ENCODE measurements at regions not wholly inside any gene's neighbourhood (a gene's known extent, or its start where the extent isn't known, plus 50 kb on each side); places are given as distances from the start of the nearest gene placed in this dataset.
A peak's percentile ranks its signal among the peaks of the same experiment; 100 is the strongest.

DNA sequence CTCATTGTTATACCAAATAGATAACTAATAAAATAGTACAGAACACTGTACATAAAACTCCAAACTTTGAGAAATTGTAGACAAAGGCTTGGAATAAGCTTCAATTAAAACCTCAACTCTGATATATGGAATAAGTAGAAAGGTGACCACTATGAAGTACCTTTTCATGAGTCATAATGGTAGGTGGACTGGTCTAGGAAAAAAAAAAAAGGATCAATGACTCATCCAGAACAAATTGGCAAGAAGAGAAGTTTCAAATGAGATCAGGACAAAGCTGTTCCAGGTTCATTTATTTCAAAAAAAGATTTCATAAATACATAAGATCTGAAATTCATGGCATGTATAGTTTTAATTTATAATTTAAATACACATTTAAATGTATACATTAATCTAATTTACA is 769.7 kb downstream of the SUCLG1 start:
- Histone ChIP-seq H3K36me3 (ENCODE audit: control insufficient read depth, insufficient read depth, low read length) (no peaks in the 10 kb centered on the region), H3K4me3 (ENCODE audit: low read depth, low read length) (no peak overlapping the region), H3K27ac (ENCODE audit: low read depth, low read length) (no peak overlapping the region), H3K9me3 (ENCODE audit: control insufficient read depth, insufficient read depth, low read length) (peaks cover 2% of the 10 kb centered on the region), H3K4me1 (ENCODE audit: control insufficient read depth, insufficient read depth, low read length) (no peaks in the 10 kb centered on the region), H3K27me3 (ENCODE audit: control insufficient read depth, insufficient read depth, low read length) (no peaks in the 10 kb centered on the region)
- DNase-seq (ENCODE audit: low read depth in 4 of 6, low spot score in 6 of 6): no peak

DNA sequence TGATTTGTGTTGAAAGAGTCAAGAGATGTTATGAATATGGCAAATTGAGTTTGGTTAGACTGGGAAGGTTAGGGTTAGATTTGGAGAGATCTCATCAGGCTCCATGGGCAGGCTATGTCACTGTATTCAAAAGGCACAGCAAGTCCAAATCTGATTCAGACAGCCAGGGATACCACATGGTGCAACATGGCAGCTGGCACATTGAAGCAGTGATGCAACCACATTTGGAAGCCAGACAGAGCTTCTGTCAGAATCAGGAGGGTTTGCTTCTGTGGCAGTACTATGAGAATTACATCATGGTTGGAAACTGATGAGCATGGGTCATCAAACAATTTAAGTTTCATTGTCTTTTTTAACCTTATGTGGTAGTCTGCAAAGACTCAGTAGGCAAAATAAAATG is 772.2 kb downstream of the SUCLG1 start:
- peak in 2 of 6 donors; percentile 11 to 57 for DNase-seq (ENCODE audit: low read depth in 4 of 6, low spot score in 6 of 6)
- no peak overlapping the region for H3K27ac ChIP-seq (ENCODE audit: low read depth, low read length)

DNA sequence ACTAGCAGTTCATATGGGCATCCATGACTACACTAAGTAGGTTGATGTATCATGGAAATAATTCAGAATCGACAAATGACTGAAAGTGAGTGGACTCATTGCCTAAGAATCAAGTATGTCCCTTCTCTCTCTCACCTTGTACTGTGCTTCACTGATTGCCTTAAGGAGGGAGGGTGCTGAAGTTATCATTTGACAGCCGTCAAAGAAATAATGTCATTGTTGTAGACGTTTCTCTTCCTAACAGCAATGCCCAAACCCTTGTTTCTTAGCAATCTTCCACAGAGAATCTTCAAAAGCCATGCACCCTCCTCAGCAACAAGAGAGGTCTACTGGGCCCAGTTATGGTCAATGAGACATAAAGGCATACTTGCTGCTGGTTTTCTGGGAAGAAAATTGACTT is 785.0 kb downstream of the SUCLG1 start:
- Histone ChIP-seq H3K4me3 (ENCODE audit: low read depth, low read length) (no peak overlapping the region), H3K27me3 (ENCODE audit: control insufficient read depth, insufficient read depth, low read length) (no peaks in the 10 kb centered on the region), H3K9me3 (ENCODE audit: control insufficient read depth, insufficient read depth, low read length) (no peaks in the 10 kb centered on the region), H3K27ac (ENCODE audit: low read depth, low read length) (no peak overlapping the region), H3K4me1 (ENCODE audit: control insufficient read depth, insufficient read depth, low read length) (no peaks in the 10 kb centered on the region), H3K36me3 (ENCODE audit: control insufficient read depth, insufficient read depth, low read length) (no peaks in the 10 kb centered on the region)
- DNase-seq (ENCODE audit: low read depth in 4 of 6, low spot score in 6 of 6): no peak
- no CpG with 5 or more reads among the region's 3 CpGs for WGBS (ENCODE audit: insufficient coverage)

More for the DNA sequence above, 772.2 kb downstream of the SUCLG1 start:
- Histone ChIP-seq H3K9me3 (ENCODE audit: control insufficient read depth, insufficient read depth, low read length) (no peaks in the 10 kb centered on the region), H3K4me3 (ENCODE audit: low read depth, low read length) (no peak overlapping the region), H3K36me3 (ENCODE audit: control insufficient read depth, insufficient read depth, low read length) (no peaks in the 10 kb centered on the region), H3K4me1 (ENCODE audit: control insufficient read depth, insufficient read depth, low read length) (no peaks in the 10 kb centered on the region), H3K27me3 (ENCODE audit: control insufficient read depth, insufficient read depth, low read length) (no peaks in the 10 kb centered on the region)

DNA sequence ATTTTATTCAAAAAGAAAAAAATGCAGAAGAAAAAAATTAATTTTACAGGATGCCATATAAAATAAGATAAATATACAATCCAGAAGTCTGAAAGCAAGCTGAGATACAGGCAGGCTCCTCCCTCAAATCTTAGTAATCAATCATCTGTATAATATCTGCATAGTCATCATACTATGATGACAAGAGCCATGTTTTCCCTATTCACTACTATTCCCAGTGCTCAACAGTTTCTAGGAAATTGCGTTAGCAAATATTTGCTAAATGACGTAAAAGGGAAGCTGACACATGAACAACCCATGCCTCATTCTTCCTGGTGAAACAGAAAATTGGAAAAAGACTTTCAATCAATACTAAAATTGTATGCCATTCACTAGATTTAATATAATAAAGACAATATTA is 793.2 kb downstream of the SUCLG1 start:
- no CpG with 5 or more reads among the region's 2 CpGs for WGBS (ENCODE audit: insufficient coverage)

DNA sequence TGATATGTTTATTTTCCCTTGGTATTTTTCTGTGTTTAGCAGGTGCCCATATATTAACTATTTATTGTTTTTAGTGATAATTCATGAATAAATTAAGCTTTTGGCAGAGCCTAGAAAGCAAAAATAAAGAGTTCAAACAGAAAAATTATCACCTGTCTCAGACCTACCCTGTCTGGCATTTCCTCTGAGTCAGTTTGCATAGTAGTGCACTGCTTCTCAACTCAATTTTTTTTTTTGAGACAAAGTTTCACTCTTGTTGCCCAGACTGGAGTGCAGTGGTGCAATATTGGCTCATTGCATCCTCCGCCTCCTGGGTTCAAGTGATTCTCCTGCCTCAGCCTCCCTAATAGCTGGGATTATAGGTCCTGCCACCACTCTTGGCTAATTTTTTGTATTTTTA is 793.9 kb downstream of the SUCLG1 start:
- Histone ChIP-seq H3K27ac (ENCODE audit: low read depth, low read length) (no peak overlapping the region), H3K27me3 (ENCODE audit: control insufficient read depth, insufficient read depth, low read length) (no peaks in the 10 kb centered on the region), H3K4me1 (ENCODE audit: control insufficient read depth, insufficient read depth, low read length) (no peaks in the 10 kb centered on the region), H3K9me3 (ENCODE audit: control insufficient read depth, insufficient read depth, low read length) (no peaks in the 10 kb centered on the region), H3K36me3 (ENCODE audit: control insufficient read depth, insufficient read depth, low read length) (no peaks in the 10 kb centered on the region), H3K4me3 (ENCODE audit: low read depth, low read length) (no peak overlapping the region)
- DNase-seq (ENCODE audit: low read depth in 4 of 6, low spot score in 6 of 6): no peak
- no CpG with 5 or more reads among the region's 1 CpG for WGBS (ENCODE audit: insufficient coverage)

More for the DNA sequence above, 793.2 kb downstream of the SUCLG1 start:
- H3K36me3 ChIP-seq (ENCODE audit: control insufficient read depth, insufficient read depth, low read length): no peaks in the 10 kb centered on the region
- H3K27me3 ChIP-seq (ENCODE audit: control insufficient read depth, insufficient read depth, low read length): no peaks in the 10 kb centered on the region
- no peaks in the 10 kb centered on the region for H3K9me3 ChIP-seq (ENCODE audit: control insufficient read depth, insufficient read depth, low read length)
- no peak overlapping the region for H3K27ac ChIP-seq (ENCODE audit: low read depth, low read length)
- H3K4me3 ChIP-seq (ENCODE audit: low read depth, low read length): no peak overlapping the region
- no peaks in the 10 kb centered on the region for H3K4me1 ChIP-seq (ENCODE audit: control insufficient read depth, insufficient read depth, low read length)
- DNase-seq (ENCODE audit: low read depth in 4 of 6, low spot score in 6 of 6): no peak

DNA sequence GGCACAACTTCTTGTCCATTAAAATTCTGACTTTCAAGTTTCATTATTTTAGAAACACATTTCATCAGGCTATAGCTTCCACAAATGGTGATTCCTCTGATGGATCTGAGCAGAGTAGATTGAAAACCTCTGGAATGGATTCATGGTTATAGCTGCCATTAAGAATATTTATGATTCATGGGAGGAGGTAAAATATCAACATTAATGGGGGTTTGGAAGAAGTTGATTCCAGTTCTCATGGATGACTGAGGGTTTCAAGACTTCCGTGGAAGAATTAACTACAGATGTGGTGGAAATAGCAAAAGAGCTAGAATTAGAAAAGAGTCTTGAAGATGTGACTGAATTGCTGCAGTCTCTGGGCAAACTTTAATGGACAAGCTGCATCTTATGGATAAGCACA is 797.4 kb downstream of the SUCLG1 start:
- DNase-seq (ENCODE audit: low read depth in 4 of 6, low spot score in 6 of 6): no peak
- no peaks in the 10 kb centered on the region for H3K27me3 ChIP-seq (ENCODE audit: control insufficient read depth, insufficient read depth, low read length)
- no peaks in the 10 kb centered on the region for H3K4me1 ChIP-seq (ENCODE audit: control insufficient read depth, insufficient read depth, low read length)
- no peak overlapping the region for H3K27ac ChIP-seq (ENCODE audit: low read depth, low read length)
- H3K36me3 ChIP-seq (ENCODE audit: control insufficient read depth, insufficient read depth, low read length): no peaks in the 10 kb centered on the region
- H3K9me3 ChIP-seq (ENCODE audit: control insufficient read depth, insufficient read depth, low read length): no peaks in the 10 kb centered on the region
- WGBS (ENCODE audit: insufficient coverage): 100% methylated on average over 1 of the region's 1 CpG
- H3K4me3 ChIP-seq (ENCODE audit: low read depth, low read length): no peak overlapping the region

DNA sequence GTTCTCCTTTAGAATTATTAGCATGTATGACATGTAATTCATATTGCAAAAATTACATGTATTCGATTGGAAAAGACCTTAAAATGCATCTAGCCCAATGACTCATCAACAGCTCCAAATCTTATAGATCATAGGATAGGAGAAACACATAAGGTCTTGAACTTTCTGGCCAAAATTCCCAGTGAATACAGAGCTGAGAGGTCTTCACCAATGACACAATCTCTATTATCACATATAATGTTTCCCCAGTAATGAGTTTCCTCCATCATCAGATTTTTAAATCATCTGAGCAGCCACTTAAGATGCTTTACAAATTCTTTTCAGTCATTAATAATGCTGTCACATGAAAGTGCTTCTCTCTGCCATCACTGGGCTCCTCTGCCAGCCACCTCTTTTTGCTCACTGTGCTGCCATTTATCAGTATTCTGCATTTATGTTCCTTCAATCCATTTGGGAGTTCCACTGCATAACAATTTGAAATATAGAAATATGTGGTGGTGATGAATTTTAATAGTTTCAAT is 804.9 kb downstream of the SUCLG1 start:
- Histone ChIP-seq H3K27ac (ENCODE audit: low read depth, low read length) (no peak overlapping the region), H3K4me1 (ENCODE audit: control insufficient read depth, insufficient read depth, low read length) (no peaks in the 10 kb centered on the region), H3K36me3 (ENCODE audit: control insufficient read depth, insufficient read depth, low read length) (no peaks in the 10 kb centered on the region), H3K4me3 (ENCODE audit: low read depth, low read length) (no peak overlapping the region), H3K27me3 (ENCODE audit: control insufficient read depth, insufficient read depth, low read length) (no peaks in the 10 kb centered on the region), H3K9me3 (ENCODE audit: control insufficient read depth, insufficient read depth, low read length) (no peaks in the 10 kb centered on the region)
- no peak for DNase-seq (ENCODE audit: low read depth in 4 of 6, low spot score in 6 of 6)
- WGBS (ENCODE audit: insufficient coverage): no CpG with 5 or more reads among the region's 1 CpG

DNA sequence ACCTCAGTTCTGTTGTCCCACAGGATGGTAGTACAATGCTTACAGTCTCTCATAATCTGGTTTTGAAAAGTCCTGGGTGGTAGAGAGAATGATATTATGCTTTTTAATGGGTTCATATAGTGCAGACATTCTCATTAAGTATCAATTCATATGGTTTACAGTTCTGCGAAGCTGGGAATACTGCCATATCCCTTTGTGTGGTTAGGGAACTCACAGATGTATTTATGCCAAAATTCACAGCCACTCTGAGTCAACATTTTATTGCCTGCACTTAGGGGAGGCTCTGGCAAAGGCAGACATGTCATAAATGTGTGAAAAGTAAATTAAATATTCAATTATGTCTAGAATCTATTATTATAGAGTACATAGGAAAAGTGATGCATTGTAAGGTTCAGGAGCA is 808.2 kb downstream of the SUCLG1 start:
- peak in 3 of 6 donors; percentile 7 to 79 (median 70) for DNase-seq (ENCODE audit: low read depth in 4 of 6, low spot score in 6 of 6)
- no peaks in the 10 kb centered on the region for H3K9me3 ChIP-seq (ENCODE audit: control insufficient read depth, insufficient read depth, low read length)
- H3K27ac ChIP-seq (ENCODE audit: low read depth, low read length): no peak overlapping the region
- no CpG with 5 or more reads among the region's 1 CpG for WGBS (ENCODE audit: insufficient coverage)
- H3K36me3 ChIP-seq (ENCODE audit: control insufficient read depth, insufficient read depth, low read length): no peaks in the 10 kb centered on the region
- H3K4me3 ChIP-seq (ENCODE audit: low read depth, low read length): no peak overlapping the region
- H3K4me1 ChIP-seq (ENCODE audit: control insufficient read depth, insufficient read depth, low read length): no peaks in the 10 kb centered on the region
- H3K27me3 ChIP-seq (ENCODE audit: control insufficient read depth, insufficient read depth, low read length): no peaks in the 10 kb centered on the region

DNA sequence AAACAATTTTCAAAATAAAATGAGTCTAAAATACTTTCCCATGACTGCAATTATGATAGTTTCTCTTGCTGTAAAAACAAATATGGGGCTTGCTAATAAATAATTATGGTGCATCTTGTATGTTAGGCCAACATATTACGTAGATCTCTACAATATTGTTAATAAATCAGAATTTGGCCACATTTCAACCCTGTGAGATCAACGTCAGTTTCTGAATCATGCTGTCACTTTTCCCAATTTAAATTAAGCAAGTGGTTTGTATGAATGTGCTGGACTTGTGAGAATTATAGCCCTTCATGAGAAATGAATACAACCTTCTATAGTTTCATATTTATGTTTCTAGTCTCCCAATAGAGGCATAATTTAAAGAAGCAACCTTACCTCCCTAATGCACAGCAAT is 808.9 kb downstream of the SUCLG1 start:
- no peaks in the 10 kb centered on the region for H3K36me3 ChIP-seq (ENCODE audit: control insufficient read depth, insufficient read depth, low read length)
- no peak overlapping the region for H3K27ac ChIP-seq (ENCODE audit: low read depth, low read length)
- no peak for DNase-seq (ENCODE audit: low read depth in 4 of 6, low spot score in 6 of 6)
- no CpG with 5 or more reads among the region's 2 CpGs for WGBS (ENCODE audit: insufficient coverage)
- no peaks in the 10 kb centered on the region for H3K4me1 ChIP-seq (ENCODE audit: control insufficient read depth, insufficient read depth, low read length)
- no peak overlapping the region for H3K4me3 ChIP-seq (ENCODE audit: low read depth, low read length)
- no peaks in the 10 kb centered on the region for H3K9me3 ChIP-seq (ENCODE audit: control insufficient read depth, insufficient read depth, low read length)
- H3K27me3 ChIP-seq (ENCODE audit: control insufficient read depth, insufficient read depth, low read length): no peaks in the 10 kb centered on the region

DNA sequence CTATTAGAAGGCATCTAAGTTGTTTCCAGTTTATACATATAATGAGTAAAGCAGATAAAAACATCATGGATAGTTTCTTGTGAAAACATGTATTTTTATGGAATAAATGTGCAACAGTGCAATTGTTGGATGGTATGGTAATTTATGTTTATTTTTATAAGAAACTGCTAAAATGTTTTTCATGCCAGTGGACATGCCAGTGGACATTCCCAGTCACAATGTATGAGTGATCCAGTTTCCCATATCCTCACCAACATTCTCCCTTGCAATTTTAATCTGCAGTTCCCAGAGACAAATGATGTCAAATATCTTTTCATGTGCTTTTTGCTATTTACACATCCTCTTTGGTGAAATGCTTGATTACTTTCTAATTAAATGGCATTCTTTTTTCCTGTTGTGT is 818.6 kb downstream of the SUCLG1 start:
- H3K27me3 ChIP-seq (ENCODE audit: control insufficient read depth, insufficient read depth, low read length): no peaks in the 10 kb centered on the region
- no peaks in the 10 kb centered on the region for H3K36me3 ChIP-seq (ENCODE audit: control insufficient read depth, insufficient read depth, low read length)
- no peak overlapping the region for H3K27ac ChIP-seq (ENCODE audit: low read depth, low read length)
- H3K4me3 ChIP-seq (ENCODE audit: low read depth, low read length): no peak overlapping the region
- no peaks in the 10 kb centered on the region for H3K4me1 ChIP-seq (ENCODE audit: control insufficient read depth, insufficient read depth, low read length)
- no peaks in the 10 kb centered on the region for H3K9me3 ChIP-seq (ENCODE audit: control insufficient read depth, insufficient read depth, low read length)
- DNase-seq (ENCODE audit: low read depth in 4 of 6, low spot score in 6 of 6): no peak
